SK-N-MC (cell line): ENCODE measurements at regions not wholly inside any gene's neighbourhood (a gene's known extent, or its start where the extent isn't known, plus 50 kb on each side); places are given as distances from the start of the nearest gene placed in this dataset.

Source experiments
- EZH2 ChIP-seq: fragments of 200-600 bp; sonication (generic); IDR thresholded peaks from one replicate; pipeline ENCODE4 v1.6.1; 2017; ENCODE audit warnings: antibody characterized with exemption
- FOXP2 ChIP-seq: optimal IDR thresholded peaks from 2 replicates; pipeline ENCODE3; 2011; ENCODE audit warnings: mild to moderate bottlenecking, moderate library complexity; ENCODE audit not compliant: insufficient read depth; ENCODE audit errors: extremely low read length, control extremely low read depth
- POLR2AphosphoS5 ChIP-seq: IDR thresholded peaks from 2 replicates; pipeline ENCODE4 v1.6.1; 2012; ENCODE audit warnings: mild to moderate bottlenecking, low read depth, low read length, borderline replicate concordance

GRCh38 chr1:91584878-91585277 lies 84.2 kb downstream of the CDC7 start:
- TF ChIP-seq EZH2, result no peak
- no peak for TF ChIP-seq POLR2AphosphoS5
- no peak for TF ChIP-seq FOXP2
